ENCODE measurements at regions not wholly inside any gene's neighbourhood (a gene's known extent, or its start where the extent isn't known, plus 50 kb on each side); places are given as distances from the start of the nearest gene placed in this dataset.

GRCh38 chr6:129932321-129932720 is 71.2 kb upstream of the TMEM244 start:
- TF ChIP-seq CTCF (conservative IDR thresholded peaks at IDR 0.05) (no peak), ZFX (IDR thresholded peaks at IDR 0.05) (no peak)
- H3K27ac ChIP-seq, result no peak overlapping the region

- H3K27ac ChIP-seq, result no peak overlapping the region
- TF ChIP-seq CTCF (conservative IDR thresholded peaks at IDR 0.05), result no peak
- TF ChIP-seq ZFX (IDR thresholded peaks at IDR 0.05), result no peak
Measured at GRCh38 chr6:129929433-129929832, 68.3 kb upstream of the TMEM244 start.

GRCh38 chr6:129923530-129924250 is 62.6 kb upstream of the TMEM244 start:
- no peak for TF ChIP-seq CTCF (conservative IDR thresholded peaks at IDR 0.05)
- TF ChIP-seq ZFX (IDR thresholded peaks at IDR 0.05), result no peak
- H3K27ac ChIP-seq, result no peak overlapping the region

- TF ChIP-seq CTCF (conservative IDR thresholded peaks at IDR 0.05) (no peak), ZFX (IDR thresholded peaks at IDR 0.05) (no peak)
Measured at GRCh38 chr6:129921169-129921817, 60.2 kb upstream of the TMEM244 start.

GRCh38 chr6:129920103-129920798 is 59.1 kb upstream of the TMEM244 start:
- no peak for TF ChIP-seq ZFX (IDR thresholded peaks at IDR 0.05)
- no peak for TF ChIP-seq CTCF (conservative IDR thresholded peaks at IDR 0.05)
- H3K27ac ChIP-seq, result peak overlapping the region; percentile 25; the same call in 1 of the 2 replicates

More at GRCh38 chr6:129921169-129921817, 60.2 kb upstream of the TMEM244 start:
- peak overlapping the region; percentile 25; the same call in 1 of the 2 replicates for H3K27ac ChIP-seq

GRCh38 chr6:129911732-129912131 is 50.6 kb upstream of the TMEM244 start:
- TF ChIP-seq ZFX (IDR thresholded peaks at IDR 0.05), result no peak
- no peak for TF ChIP-seq CTCF (conservative IDR thresholded peaks at IDR 0.05)

More at GRCh38 chr6:129911732-129912131, 50.6 kb upstream of the TMEM244 start:
- H3K27ac ChIP-seq, result no peak overlapping the region

All from C4-2B (cell line).